ENCODE measurements at regions not wholly inside any gene's neighbourhood (a gene's known extent, or its start where the extent isn't known, plus 50 kb on each side); places are given as distances from the start of the nearest gene placed in this dataset.

DNA sequence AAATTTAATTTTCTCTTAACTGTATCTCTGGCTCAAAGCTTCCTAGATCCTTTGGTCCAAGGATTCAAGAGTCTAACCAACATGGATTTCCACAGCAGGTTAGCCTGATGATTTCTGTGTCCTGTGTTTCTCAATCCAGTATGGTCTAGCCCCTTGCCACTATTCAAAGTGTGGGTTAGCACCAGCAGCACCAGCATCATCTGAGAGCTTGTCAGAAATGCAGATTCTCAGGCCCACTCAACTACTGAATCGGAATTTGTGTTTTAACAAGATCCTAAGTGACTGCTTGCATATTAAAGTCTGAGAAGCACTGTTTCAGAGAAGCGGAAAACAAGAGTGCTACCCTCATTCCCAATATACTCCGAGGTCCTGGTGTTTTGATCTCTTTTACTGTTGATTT is 133.8 kb upstream of the PRDM1 start:
- TF ChIP-seq, protein P1, sequence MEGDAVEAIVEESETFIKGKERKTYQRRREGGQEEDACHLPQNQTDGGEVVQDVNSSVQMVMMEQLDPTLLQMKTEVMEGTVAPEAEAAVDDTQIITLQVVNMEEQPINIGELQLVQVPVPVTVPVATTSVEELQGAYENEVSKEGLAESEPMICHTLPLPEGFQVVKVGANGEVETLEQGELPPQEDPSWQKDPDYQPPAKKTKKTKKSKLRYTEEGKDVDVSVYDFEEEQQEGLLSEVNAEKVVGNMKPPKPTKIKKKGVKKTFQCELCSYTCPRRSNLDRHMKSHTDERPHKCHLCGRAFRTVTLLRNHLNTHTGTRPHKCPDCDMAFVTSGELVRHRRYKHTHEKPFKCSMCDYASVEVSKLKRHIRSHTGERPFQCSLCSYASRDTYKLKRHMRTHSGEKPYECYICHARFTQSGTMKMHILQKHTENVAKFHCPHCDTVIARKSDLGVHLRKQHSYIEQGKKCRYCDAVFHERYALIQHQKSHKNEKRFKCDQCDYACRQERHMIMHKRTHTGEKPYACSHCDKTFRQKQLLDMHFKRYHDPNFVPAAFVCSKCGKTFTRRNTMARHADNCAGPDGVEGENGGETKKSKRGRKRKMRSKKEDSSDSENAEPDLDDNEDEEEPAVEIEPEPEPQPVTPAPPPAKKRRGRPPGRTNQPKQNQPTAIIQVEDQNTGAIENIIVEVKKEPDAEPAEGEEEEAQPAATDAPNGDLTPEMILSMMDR (IDR thresholded peaks at IDR 0.05; ENCODE audit: low read depth, low read length, missing control alignments): no peak
- in situ Hi-C loops (cut with HindIII; ENCODE audit: low sequenced_read_pairs): no loop called here
- DNase-seq (ENCODE audit: low read depth): no peak
- H3K4me3 ChIP-seq (ENCODE audit: low read depth, low read length): no peak overlapping the region

DNA sequence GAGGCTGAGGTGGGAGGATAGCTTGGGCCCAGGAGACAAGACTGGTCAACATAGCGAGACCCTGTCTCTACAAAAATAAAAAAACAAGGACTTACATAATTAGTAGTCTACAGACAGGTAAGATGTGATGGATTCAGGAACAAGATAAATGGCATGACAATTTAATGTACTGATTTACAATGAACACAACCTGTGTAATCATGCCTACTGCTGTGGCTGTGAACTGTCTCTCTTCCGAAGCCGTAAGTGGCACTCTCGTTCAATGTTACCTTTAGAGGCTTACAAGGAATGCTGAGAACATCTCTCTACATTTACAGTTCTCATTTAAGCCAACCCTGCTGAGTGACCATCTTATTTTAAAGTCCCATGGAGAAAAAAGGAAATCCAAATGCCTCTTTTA is 134.8 kb upstream of the PRDM1 start:
- TF ChIP-seq, protein P1 (IDR thresholded peaks at IDR 0.05; ENCODE audit: low read depth, low read length, missing control alignments): no peak
- no peak for DNase-seq (ENCODE audit: low read depth)
- in situ Hi-C loops (cut with HindIII; ENCODE audit: low sequenced_read_pairs): no loop called here
- H3K4me3 ChIP-seq (ENCODE audit: low read depth, low read length): no peak overlapping the region

DNA sequence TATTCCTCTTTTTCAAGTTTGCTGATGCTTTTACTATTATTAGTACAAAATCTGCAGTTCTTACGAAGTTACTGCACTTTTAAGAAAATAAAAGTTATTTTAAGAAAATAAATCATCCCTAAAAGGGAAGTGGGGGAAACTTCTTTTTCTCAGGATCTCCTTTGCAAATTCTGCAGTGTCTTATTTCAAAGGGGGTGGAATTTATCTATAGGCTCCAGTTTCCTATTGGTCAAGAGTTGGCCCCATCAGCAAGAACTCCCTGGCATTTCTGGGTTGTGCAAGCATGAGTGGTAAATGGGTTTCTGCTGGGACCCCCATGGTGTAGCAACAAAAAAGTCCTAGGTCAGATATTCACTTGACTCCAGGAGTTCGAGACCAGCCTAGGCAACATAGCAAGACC is 136.3 kb upstream of the PRDM1 start:
- TF ChIP-seq, protein P1 (IDR thresholded peaks at IDR 0.05; ENCODE audit: low read depth, low read length, missing control alignments): no peak
- in situ Hi-C loops (cut with HindIII; ENCODE audit: low sequenced_read_pairs): no loop called here
- DNase-seq (ENCODE audit: low read depth): no peak
- H3K4me3 ChIP-seq (ENCODE audit: low read depth, low read length): no peak overlapping the region

DNA sequence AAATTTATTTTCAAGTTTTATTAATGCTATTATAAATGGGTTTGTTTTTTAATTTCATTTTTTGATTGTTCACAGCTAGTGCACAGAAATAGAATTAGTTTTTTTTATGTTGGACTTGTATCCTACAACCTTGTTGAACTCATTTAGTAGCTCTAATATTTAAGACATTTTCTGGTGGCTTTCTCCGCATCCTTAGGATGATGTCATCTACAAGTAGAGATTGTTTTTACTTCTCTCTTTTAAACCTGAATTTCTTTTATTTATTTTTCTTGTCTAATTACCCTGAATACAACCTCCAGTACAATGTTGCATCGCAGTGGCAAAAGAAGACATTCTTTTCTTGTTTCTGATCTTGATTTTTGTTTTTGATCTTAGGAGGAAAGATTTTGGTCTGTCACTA is 142.6 kb upstream of the PRDM1 start:
- TF ChIP-seq, protein P1 (IDR thresholded peaks at IDR 0.05; ENCODE audit: low read depth, low read length, missing control alignments): no peak
- in situ Hi-C loops (cut with HindIII; ENCODE audit: low sequenced_read_pairs): no loop called here
- no peak for DNase-seq (ENCODE audit: low read depth)
- no peak overlapping the region for H3K4me3 ChIP-seq (ENCODE audit: low read depth, low read length)

DNA sequence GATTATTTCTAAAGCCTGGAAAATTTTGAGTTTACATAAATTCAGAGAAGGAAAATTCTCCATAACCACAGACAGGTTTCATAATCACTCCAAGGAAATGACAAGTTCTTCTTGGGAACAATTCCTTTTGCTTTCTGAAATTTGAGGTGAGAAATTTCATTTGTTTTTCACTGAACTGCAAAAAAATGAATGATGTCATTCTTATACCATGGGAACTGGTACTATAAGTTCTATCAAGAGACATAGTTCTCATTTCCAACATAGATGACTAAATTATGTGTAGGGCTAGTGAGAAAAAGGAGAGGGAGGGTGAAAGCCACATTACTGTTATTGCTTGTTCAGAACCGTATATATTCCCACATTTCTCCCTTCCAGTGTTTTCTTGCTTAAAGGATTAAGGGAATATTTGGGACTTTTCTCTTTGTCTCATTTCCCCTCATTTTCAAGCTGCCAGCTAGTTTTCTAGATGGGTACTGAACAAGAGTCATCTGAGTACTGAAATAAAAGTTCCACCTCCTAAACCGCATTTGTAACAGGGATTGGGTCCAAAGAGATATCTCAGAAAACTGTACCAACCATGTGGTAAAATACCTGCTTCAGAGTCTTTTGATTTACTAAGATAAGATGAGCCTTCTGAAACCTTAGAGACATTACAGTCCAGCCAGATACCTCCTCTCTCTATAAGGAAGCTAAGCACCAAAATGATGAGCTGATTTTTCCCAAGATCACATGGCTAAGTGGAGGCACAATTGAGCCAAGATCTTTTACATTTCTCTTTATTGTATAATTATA is 144.3 kb upstream of the PRDM1 start:
- in situ Hi-C loops (cut with HindIII; ENCODE audit: low sequenced_read_pairs): no loop called here
- no peak overlapping the region for H3K4me3 ChIP-seq (ENCODE audit: low read depth, low read length)
- TF ChIP-seq, protein P1 (IDR thresholded peaks at IDR 0.05; ENCODE audit: low read depth, low read length, missing control alignments): no peak
- no peak for DNase-seq (ENCODE audit: low read depth)

DNA sequence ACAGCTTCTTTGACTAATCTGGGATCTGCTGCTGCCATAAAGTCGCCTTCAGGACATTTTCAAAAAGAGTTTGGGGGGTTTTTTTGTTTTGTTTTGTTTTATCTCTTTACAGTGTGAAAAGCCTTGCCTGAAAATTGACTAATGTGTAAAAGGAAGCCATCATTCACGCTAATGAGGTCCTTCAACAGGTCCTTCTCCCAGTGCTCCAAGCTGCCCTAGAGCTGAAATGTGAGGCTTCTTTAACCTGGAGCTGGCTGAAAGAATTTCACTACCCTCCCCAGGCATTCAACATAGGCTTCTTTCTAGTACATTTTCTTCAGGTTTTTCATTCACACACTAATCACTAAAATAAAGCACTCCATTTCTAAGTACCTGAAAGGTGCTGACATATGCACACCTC is 145.1 kb upstream of the PRDM1 start:
- no peak overlapping the region for H3K4me3 ChIP-seq (ENCODE audit: low read depth, low read length)
- TF ChIP-seq, protein P1 (IDR thresholded peaks at IDR 0.05; ENCODE audit: low read depth, low read length, missing control alignments): no peak
- in situ Hi-C loops (cut with HindIII; ENCODE audit: low sequenced_read_pairs): no loop called here
- DNase-seq (ENCODE audit: low read depth): no peak
